GM12878 (cell line): ENCODE measurements at regions not wholly inside any gene's neighbourhood (a gene's known extent, or its start where the extent isn't known, plus 50 kb on each side); places are given as distances from the start of the nearest gene placed in this dataset.

Experiments used
- CTCF ChIP-seq, 3 experiments: IDR thresholded peaks in 2 of 3; conservative IDR thresholded peaks in 1 of 3; 2 replicates each; pipeline ENCODE4 v1.5.1; 2011; ENCODE audit warnings: low read depth in 3 of 3, low read length in 3 of 3, mild to moderate bottlenecking in 3 of 3, control low read depth in 2 of 3, moderate library complexity in 2 of 3, inconsistent platforms in 1 of 3, mixed read lengths in 1 of 3; ENCODE audit not compliant: control insufficient read depth in 2 of 3, insufficient read depth in 1 of 3; ENCODE audit errors: extremely low read depth in 1 of 3
- EP300 ChIP-seq, 2 experiments: fragments of 150-350 bp in 1 of 2; IDR thresholded peaks; 2 replicates each; pipeline ENCODE4 v1.6.1; 2011 to 2012; ENCODE audit warnings: low read depth in 2 of 2, low read length in 2 of 2, borderline replicate concordance in 1 of 2, improper control_type of control experiment in 1 of 2, inconsistent platforms in 1 of 2; ENCODE audit not compliant: control insufficient read depth in 1 of 2
- FOS ChIP-seq: IDR thresholded peaks from 3 replicates; pipeline ENCODE4 v1.6.1; 2011; ENCODE audit warnings: borderline replicate concordance; ENCODE audit not compliant: insufficient read length; ENCODE audit errors: extremely low read depth
- POLR2A ChIP-seq: IDR thresholded peaks from 2 replicates; pipeline ENCODE4 v1.6.1; 2011; ENCODE audit warnings: low read depth, mild to moderate bottlenecking, low read length
- POLR2AphosphoS5 ChIP-seq: IDR thresholded peaks from 2 replicates; pipeline ENCODE4 v1.6.1; 2011; ENCODE audit warnings: mild to moderate bottlenecking, low read length, inconsistent platforms
- REST ChIP-seq: IDR thresholded peaks from 2 replicates; pipeline ENCODE4 v1.6.1; 2012; ENCODE audit warnings: mild to moderate bottlenecking, low read depth, low read length
- ZNF207 ChIP-seq: fragments of 450-650 bp; IDR thresholded peaks from 2 replicates; pipeline ENCODE4 v1.6.1; 2014; ENCODE audit warnings: antibody characterized with exemption, mild to moderate bottlenecking, borderline replicate concordance
- TF ChIP-seq, protein P1 (sequence below): fragments of 450-650 bp; IDR thresholded peaks from 2 replicates; pipeline ENCODE4 v1.6.1; 2017; ENCODE audit warnings: mild to moderate bottlenecking, moderate library complexity

DNA sequence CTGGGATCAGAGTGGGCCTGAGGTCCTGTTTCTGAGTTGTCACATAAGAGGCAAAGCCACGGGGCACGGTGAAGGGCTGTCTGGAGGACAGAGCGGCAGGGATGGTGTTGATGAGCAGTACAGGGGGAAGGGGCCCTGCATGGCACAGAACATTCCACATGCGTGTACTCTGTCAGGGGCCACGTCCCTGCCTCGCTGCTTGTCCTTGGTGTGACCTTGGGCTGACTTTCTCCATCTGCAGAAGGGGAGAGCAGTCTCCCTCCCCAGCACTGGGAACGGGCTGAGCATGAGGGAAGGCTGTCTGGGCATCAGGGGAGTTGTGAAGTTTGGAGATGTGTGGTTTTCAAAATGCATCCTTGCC lies 71.5 kb upstream of the GSE1 start:
- TF ChIP-seq POLR2A (no peak), REST (no peak), EP300 (IDR thresholded peaks at IDR 0.05; ENCODE audit: borderline replicate concordance in 1 of 2, control insufficient read depth in 1 of 2, low read depth in 2 of 2, low read length in 2 of 2) (no peak), CTCF (IDR thresholded peaks at IDR 0.05 in 2 of 3, conservative IDR thresholded peaks at IDR 0.05 in 1 of 3; ENCODE audit: control insufficient read depth in 2 of 3, extremely low read depth in 1 of 3, insufficient read depth in 1 of 3, low read depth in 3 of 3, low read length in 3 of 3) (no peak), ZNF207 (no peak), FOS (no peak), POLR2AphosphoS5 (no peak)
- TF ChIP-seq, protein P1, sequence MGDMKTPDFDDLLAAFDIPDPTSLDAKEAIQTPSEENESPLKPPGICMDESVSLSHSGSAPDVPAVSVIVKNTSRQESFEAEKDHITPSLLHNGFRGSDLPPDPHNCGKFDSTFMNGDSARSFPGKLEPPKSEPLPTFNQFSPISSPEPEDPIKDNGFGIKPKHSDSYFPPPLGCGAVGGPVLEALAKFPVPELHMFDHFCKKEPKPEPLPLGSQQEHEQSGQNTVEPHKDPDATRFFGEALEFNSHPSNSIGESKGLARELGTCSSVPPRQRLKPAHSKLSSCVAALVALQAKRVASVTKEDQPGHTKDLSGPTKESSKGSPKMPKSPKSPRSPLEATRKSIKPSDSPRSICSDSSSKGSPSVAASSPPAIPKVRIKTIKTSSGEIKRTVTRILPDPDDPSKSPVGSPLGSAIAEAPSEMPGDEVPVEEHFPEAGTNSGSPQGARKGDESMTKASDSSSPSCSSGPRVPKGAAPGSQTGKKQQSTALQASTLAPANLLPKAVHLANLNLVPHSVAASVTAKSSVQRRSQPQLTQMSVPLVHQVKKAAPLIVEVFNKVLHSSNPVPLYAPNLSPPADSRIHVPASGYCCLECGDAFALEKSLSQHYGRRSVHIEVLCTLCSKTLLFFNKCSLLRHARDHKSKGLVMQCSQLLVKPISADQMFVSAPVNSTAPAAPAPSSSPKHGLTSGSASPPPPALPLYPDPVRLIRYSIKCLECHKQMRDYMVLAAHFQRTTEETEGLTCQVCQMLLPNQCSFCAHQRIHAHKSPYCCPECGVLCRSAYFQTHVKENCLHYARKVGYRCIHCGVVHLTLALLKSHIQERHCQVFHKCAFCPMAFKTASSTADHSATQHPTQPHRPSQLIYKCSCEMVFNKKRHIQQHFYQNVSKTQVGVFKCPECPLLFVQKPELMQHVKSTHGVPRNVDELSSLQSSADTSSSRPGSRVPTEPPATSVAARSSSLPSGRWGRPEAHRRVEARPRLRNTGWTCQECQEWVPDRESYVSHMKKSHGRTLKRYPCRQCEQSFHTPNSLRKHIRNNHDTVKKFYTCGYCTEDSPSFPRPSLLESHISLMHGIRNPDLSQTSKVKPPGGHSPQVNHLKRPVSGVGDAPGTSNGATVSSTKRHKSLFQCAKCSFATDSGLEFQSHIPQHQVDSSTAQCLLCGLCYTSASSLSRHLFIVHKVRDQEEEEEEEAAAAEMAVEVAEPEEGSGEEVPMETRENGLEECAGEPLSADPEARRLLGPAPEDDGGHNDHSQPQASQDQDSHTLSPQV = no peak
